ENCODE measurements at regions not wholly inside any gene's neighbourhood (a gene's known extent, or its start where the extent isn't known, plus 50 kb on each side); places are given as distances from the start of the nearest gene placed in this dataset.

- TF ChIP-seq CSDC2 (CRISPR knock-in tag; IDR thresholded peaks at IDR 0.05) (no peak), ISL1 (CRISPR knock-in tag; IDR thresholded peaks at IDR 0.05) (no peak), ZC3H10 (CRISPR knock-in tag; IDR thresholded peaks at IDR 0.05) (no peak), PATZ1 (CRISPR knock-in tag; IDR thresholded peaks at IDR 0.05; ENCODE audit: borderline replicate concordance) (no peak), ZNF70 (CRISPR knock-in tag; IDR thresholded peaks at IDR 0.05) (no peak), BACH2 (CRISPR knock-in tag; IDR thresholded peaks at IDR 0.05; ENCODE audit: borderline replicate concordance) (no peak), SNAI2 (CRISPR knock-in tag; IDR thresholded peaks at IDR 0.05) (no peak), RARB (CRISPR knock-in tag; IDR thresholded peaks at IDR 0.05) (no peak), CREB5 (CRISPR knock-in tag; IDR thresholded peaks at IDR 0.05; ENCODE audit: low read depth) (no peak), ZNF8 (CRISPR knock-in tag; IDR thresholded peaks at IDR 0.05) (no peak)
Observed at GRCh38 chr6:105620878-105621277, 218.0 kb upstream of the PREP start.

Data from SK-N-SH treated with all-trans-retinoic acid at 6 μM for 48 hours (cell line).